GM18499 (cell line): ENCODE measurements at regions not wholly inside any gene's neighbourhood (a gene's known extent, or its start where the extent isn't known, plus 50 kb on each side); places are given as distances from the start of the nearest gene placed in this dataset.
"Not testable (repeated sequence)": the region's sequence is repeated elsewhere in the genome, so short reads cannot be mapped to it uniquely, and the experiment has no call there.

Experiments used
- ATAC-seq: cut with Tn5 transposase; IDR thresholded peaks from one replicate; pipeline ENCODE4 v1.9.1; 2021; ENCODE audit warnings: moderate number of reproducible peaks; ENCODE audit not compliant: insufficient read depth, unreplicated experiment

GRCh38 chr14:53858345-53858684 is 98.3 kb downstream of the BMP4 start:
- ATAC-seq: no peak

GRCh38 chr14:53857625-53858344 is 98.8 kb downstream of the BMP4 start:
- ATAC-seq: no peak

GRCh38 chr14:53855574-53855973 is 101.1 kb downstream of the BMP4 start:
- no peak for ATAC-seq

GRCh38 chr14:53855127-53855526 is 101.5 kb downstream of the BMP4 start:
- ATAC-seq: no peak

DNA sequence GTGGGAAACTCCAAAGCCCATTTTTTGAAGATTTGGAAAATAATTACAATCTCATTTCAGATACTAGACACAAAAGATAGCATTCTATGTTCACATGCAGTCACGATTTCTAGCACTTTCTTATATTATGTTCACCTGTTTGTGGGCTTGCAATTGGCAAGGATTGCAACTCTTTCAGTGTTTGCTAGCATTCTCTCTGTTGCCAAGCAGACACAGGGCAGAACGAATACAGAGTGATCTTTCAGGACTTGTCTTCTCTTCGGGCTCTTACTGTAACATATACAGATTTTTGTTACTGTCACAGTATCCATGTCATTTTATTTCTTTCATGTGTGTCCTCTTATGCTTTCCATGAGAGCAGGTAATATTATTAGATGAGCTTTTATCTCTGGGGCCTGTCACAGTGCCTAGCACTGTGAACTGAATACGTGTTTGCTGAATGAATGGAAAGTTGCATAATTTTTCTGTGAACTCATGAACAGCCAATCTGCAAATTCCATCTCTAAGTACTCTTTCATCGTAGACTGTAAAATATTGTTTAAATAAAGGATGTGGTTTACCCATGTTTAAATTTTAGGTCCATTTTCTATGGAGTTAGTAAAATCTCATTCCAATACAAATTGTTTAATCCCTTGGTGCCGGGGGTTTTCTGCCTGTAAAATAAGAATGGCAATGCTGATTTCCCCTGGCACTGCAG is 105.1 kb downstream of the BMP4 start:
- ATAC-seq: no peak

- no peak for ATAC-seq
Observed at GRCh38 chr14:53850714-53851296, 105.8 kb downstream of the BMP4 start.

DNA sequence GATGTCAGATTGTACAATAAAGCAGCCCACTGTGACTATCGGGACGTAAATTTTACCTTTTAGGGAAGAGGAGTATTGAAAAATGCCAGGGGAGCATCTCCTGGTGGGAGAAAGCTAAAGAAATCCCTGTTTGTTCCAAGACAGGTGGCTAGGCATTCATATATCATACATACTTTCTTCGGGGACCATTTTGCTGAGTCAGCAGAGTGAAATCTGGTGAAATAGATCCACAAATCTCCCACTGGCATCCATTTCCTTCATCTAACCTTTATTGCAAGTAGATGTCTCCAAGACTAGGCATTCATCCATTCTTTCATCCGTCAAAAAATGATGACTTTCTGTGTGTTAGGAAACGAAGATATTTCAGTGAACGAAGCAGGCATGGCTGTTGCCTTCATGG is 107.1 kb downstream of the BMP4 start:
- no peak for ATAC-seq

GRCh38 chr14:53848854-53849253 is 107.8 kb downstream of the BMP4 start:
- ATAC-seq: no peak

- no peak for ATAC-seq
Observed at GRCh38 chr14:53847881-53848280, 108.7 kb downstream of the BMP4 start.

DNA sequence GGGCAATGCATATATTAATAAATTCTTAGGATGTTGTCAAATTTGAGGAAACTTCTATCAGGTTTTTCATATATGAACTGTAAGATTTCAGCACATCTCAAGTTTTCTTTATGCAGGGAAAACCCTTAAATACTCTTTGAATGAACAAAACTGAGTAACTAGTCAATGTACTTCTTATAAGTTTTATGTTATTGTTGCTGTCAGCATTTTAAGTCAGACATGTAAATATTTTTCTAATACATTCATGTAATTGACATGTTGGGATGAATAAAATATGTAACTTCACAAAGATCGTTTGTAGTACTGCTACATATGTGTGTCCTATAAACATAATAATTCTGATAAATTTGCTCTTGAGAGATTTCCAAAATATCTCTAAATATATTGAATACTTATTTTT is 109.6 kb downstream of the BMP4 start:
- no peak for ATAC-seq

- ATAC-seq: no peak
Observed at GRCh38 chr14:53845813-53846693, 110.6 kb downstream of the BMP4 start.

DNA sequence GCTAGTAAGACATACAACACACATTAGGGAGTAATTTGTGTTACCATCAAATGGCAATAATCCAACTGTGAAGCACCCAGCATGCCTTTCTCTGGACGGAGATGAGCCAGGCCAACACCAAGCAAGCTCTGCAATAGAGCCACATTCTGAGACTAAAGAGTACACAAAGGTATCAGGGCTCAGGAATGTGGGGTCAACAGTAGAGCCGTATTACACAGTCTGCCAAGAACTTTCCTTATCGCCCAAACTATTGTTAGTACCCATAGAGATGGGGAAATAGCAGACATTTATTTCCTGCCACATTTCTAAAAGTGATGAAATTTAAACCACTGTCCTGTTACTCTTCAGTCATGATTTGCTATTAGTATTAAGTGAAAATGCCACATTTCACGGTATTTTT is 113.7 kb downstream of the BMP4 start:
- ATAC-seq: no peak

GRCh38 chr14:53841109-53842099 is 115.2 kb downstream of the BMP4 start:
- ATAC-seq: no peak

DNA sequence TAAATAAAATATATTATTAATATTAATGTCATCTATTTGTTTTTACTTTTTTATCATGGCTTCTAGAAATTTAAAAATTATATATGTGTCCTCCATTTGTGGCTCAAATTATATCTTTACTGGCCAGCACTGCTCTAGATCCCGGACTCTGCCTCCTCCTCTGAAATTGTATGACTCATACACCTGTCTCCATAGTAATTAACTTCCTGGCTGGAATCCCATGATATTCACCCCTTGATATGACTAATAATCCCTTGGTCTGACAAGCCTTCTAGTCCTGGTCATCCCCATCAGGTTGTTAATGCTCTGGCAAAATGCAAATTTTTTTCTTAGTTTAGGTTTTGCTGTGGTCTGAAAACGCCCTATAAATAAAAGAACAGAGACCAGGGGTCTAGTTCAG is 116.2 kb downstream of the BMP4 start:
- ATAC-seq: no peak

GRCh38 chr14:53838374-53838773 is 118.3 kb downstream of the BMP4 start:
- no peak for ATAC-seq

GRCh38 chr14:53837656-53838055 is 119.0 kb downstream of the BMP4 start:
- ATAC-seq: not testable (repeated sequence)

DNA sequence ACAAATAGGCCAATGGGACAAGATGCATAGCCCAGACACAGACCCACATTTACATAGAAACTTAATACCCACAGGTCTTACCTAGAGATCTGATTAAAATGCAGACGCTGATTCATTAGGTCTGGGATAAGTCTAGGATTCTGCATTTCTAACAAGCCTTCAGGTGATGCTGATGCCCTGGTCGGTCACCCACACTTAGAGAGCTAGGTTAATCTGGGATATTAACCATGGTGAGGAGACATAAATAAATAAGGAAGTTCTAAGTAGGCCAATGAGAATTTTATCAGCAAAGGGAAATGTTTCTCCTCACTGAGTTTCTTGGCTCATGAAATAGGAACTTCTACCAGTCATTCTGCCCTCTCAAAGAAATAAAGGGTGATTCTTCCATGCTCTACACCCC is 120.1 kb downstream of the BMP4 start:
- ATAC-seq: no peak

GRCh38 chr14:53828820-53829219 is 127.8 kb downstream of the BMP4 start:
- ATAC-seq: no peak

GRCh38 chr14:53824061-53824460 is 132.6 kb downstream of the BMP4 start:
- ATAC-seq: no peak

- ATAC-seq: no peak
Observed at GRCh38 chr14:53814392-53814791, 142.2 kb downstream of the BMP4 start.
